DND-41 (cell line): ENCODE measurements at regions not wholly inside any gene's neighbourhood (a gene's known extent, or its start where the extent isn't known, plus 50 kb on each side); places are given as distances from the start of the nearest gene placed in this dataset.

Source experiments
- EZH2 ChIP-seq: IDR thresholded peaks from 3 replicates; pipeline ENCODE4 v1.6.1; 2012; ENCODE audit warnings: borderline replicate concordance, low read depth, mild to moderate bottlenecking, moderate library complexity, low read length, inconsistent platforms; ENCODE audit not compliant: severe bottlenecking
- TF ChIP-seq, protein P1 (sequence below): IDR thresholded peaks from 2 replicates; pipeline ENCODE4 v1.5.1; 2012; ENCODE audit warnings: borderline replicate concordance, low read length, moderate library complexity, mild to moderate bottlenecking; ENCODE audit not compliant: poor library complexity, severe bottlenecking; ENCODE audit errors: extremely low read depth

DNA sequence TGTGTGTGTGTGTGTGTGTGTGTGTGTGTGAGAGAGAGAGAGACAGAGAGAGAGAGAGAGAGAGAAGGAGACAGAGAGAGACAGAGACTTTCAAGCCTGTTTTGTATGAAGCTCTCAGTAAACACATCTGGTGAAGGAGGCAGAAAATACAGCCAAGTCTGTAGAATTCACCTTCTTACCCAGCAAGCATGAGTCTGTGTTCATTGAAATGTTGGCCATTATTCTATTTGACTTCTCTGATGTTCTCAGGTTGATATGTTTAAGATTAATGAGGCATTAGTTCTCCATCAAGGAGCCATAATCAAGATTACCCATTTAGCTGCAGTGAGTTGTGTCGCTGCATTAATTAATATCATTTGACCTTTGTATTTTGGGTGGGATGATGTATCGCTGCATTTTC, 895.8 kb upstream of the EEF2KMT start:
- TF ChIP-seq, protein P1, sequence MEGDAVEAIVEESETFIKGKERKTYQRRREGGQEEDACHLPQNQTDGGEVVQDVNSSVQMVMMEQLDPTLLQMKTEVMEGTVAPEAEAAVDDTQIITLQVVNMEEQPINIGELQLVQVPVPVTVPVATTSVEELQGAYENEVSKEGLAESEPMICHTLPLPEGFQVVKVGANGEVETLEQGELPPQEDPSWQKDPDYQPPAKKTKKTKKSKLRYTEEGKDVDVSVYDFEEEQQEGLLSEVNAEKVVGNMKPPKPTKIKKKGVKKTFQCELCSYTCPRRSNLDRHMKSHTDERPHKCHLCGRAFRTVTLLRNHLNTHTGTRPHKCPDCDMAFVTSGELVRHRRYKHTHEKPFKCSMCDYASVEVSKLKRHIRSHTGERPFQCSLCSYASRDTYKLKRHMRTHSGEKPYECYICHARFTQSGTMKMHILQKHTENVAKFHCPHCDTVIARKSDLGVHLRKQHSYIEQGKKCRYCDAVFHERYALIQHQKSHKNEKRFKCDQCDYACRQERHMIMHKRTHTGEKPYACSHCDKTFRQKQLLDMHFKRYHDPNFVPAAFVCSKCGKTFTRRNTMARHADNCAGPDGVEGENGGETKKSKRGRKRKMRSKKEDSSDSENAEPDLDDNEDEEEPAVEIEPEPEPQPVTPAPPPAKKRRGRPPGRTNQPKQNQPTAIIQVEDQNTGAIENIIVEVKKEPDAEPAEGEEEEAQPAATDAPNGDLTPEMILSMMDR = no peak
- TF ChIP-seq EZH2 = no peak
